GM13976 (cell line): ENCODE measurements at regions not wholly inside any gene's neighbourhood (a gene's known extent, or its start where the extent isn't known, plus 50 kb on each side); places are given as distances from the start of the nearest gene placed in this dataset.

Source experiments
- DNase-seq: peaks from one replicate; pipeline ENCODE4 v3.0.0; 2012; ENCODE audit warnings: low spot score
- in situ Hi-C: fragments of 300-500 bp; cut with MboI; formaldehyde crosslinking; loops from one replicate; pipeline ENCODE4 v1.12.0; 2022; ENCODE audit warnings: low sequenced_read_pairs, mixed read lengths, inconsistent platforms; ENCODE audit not compliant: unreplicated experiment
- TF ChIP-seq, protein P1 (sequence below): IDR thresholded peaks from 2 replicates; pipeline ENCODE4 v1.5.1; 2012; ENCODE audit warnings: borderline replicate concordance, mild to moderate bottlenecking; ENCODE audit not compliant: insufficient read depth; ENCODE audit errors: extremely low read depth, missing control alignments, control extremely low read depth

DNA sequence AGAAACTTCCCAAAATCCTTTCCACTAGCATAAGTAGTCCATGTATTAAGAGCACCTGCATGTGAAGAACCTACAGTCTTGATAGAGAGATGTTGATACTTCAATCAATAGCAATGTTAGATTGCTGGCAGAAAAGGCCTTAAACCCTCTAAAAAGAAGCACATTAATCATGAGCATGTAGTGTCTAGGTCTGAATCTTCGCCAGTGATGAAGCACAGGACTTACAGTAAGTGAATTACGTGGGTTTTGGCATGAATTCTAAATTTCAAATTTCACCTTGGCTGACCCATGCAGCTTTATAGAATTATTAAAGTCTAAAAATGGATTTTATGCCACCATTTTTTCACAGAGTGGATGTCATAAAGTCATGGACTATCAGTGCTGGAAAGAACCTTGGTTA lies 791.6 kb upstream of the NOVA1 start:
- TF ChIP-seq, protein P1, sequence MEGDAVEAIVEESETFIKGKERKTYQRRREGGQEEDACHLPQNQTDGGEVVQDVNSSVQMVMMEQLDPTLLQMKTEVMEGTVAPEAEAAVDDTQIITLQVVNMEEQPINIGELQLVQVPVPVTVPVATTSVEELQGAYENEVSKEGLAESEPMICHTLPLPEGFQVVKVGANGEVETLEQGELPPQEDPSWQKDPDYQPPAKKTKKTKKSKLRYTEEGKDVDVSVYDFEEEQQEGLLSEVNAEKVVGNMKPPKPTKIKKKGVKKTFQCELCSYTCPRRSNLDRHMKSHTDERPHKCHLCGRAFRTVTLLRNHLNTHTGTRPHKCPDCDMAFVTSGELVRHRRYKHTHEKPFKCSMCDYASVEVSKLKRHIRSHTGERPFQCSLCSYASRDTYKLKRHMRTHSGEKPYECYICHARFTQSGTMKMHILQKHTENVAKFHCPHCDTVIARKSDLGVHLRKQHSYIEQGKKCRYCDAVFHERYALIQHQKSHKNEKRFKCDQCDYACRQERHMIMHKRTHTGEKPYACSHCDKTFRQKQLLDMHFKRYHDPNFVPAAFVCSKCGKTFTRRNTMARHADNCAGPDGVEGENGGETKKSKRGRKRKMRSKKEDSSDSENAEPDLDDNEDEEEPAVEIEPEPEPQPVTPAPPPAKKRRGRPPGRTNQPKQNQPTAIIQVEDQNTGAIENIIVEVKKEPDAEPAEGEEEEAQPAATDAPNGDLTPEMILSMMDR = no peak
- in situ Hi-C loops = no loop called here
- DNase-seq = no peak

DNA sequence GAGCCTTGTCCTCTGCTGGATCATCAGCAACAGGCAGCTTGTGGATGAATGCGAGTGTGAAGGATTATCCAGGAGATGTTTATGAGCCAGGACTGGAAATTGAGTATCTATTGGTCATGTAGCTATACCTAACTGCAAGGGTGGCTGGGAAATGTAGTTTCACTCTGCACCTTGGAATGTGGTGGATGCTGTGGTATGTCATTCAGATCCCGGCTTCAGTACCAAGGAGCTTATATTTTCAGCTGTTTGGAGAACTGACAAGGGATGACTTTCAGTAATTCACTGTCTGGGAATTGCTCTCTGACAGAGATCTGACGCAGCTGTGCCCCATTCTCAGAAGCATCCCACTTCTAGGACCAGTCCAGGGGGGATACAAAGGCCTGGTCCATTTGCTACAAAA lies 792.3 kb upstream of the NOVA1 start:
- no peak for DNase-seq
- TF ChIP-seq, protein P1 = no peak
- in situ Hi-C loops = no loop called here

DNA sequence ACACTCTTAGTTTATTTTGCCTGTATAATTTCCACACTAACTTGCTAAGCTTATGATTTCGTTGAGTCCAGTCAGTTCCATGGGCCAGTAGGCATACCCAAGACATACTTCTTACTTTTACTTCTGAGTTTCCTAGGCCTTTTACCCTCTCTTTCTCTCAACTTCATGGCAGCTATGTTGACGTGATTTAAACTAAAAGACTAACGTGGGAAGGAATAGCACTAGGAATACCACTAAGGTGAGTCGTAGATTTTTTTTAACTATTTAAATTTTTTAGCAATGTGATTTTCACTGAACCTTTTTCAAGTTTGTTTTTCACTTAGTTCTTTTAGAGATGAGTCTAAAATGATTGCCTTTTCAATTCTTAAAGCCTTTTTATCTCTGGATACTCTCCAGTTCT lies 793.5 kb upstream of the NOVA1 start:
- DNase-seq = no peak
- TF ChIP-seq, protein P1 = no peak
- in situ Hi-C loops = no loop called here

DNA sequence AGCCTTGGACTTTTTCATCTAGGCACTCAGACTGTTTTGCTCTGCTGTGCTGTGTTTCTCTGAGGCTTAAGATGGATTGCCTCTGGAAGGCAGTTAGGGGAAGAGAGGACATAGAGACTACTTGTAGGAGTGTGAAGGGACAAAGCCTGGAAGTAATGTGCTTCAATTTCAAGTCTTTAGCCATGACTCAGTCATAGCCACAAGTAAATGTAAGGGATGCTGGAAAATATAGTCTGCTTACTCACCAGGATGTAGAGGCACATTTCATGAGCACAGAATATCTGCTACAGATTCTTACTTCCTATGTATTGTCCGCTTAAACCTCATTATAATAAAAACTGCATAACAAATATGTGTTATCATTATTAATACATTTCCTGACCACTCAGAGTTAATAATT lies 794.3 kb upstream of the NOVA1 start:
- in situ Hi-C loops = no loop called here
- TF ChIP-seq, protein P1 = no peak
- DNase-seq = no peak

DNA sequence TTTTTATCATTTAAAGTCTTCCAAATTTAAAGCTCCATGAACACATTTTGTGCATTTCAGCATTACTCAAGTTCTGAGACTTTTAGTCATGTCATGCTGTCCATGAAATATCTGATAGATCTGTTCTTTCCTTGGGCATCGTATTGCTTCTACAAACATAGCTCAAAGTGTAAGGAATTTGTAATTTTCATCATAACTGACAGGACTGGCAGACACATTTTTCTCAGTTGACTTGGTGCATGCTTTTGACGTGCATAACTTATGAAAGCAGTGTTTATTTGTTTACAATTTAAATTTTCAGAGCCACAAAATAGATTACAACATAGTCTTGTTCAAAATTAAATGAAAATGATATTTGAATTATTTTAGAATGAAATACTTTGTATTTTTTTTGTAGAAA lies 812.1 kb upstream of the NOVA1 start:
- TF ChIP-seq, protein P1 = no peak
- in situ Hi-C loops = no loop called here
- DNase-seq = no peak

DNA sequence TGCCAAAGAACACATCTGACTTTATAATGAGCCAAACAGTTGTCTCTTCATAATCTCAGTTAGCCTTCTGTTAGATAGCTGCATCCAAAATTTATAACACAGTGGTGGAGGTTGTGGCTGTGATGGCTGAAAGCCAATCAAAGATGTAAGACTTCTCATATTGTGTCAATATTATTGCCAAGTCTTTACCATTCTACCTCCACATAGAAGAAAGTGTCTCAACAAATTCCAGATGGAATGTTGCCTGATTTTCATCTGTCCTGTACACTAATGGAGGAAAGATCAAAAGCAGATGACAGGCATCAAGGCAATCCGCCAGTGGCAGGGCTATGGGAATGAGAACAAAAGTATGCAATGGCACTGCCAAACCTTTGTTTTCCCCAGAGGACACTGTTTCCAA lies 813.1 kb upstream of the NOVA1 start:
- no peak for DNase-seq
- TF ChIP-seq, protein P1 = no peak
- in situ Hi-C loops = no loop called here

DNA sequence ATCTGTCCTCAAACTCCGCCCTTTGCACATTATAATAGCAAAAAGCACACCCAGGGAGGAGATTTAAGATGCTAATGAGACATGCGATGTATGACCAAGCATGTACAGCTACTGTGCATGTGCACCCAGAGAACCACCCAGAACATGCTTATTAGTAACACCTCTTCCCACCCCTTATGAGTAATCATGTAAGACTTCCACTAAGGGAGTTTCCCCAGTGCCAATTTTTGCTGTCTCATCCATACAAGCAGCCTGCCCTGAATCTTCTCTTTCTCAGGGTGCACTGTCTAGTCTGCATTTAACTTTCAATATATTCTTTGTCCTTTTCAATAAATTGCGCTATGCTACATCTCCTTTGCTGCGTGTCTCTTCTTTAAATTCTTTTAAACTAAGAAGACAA lies 830.0 kb upstream of the NOVA1 start:
- no peak for DNase-seq
- TF ChIP-seq, protein P1 = no peak
- in situ Hi-C loops = no loop called here
